ENCODE measurements at regions not wholly inside any gene's neighbourhood (a gene's known extent, or its start where the extent isn't known, plus 50 kb on each side); places are given as distances from the start of the nearest gene placed in this dataset.

GRCh38 chr7:96400518-96400917, 78.6 kb upstream of the SLC25A13 start:
- TF ChIP-seq YY1 (IDR thresholded peaks at IDR 0.05) (no peak), RAD21 (IDR thresholded peaks at IDR 0.05) (no peak), HNF4G (IDR thresholded peaks at IDR 0.05) (no peak), NR2F2 (IDR thresholded peaks at IDR 0.05) (no peak), SP1 (IDR thresholded peaks at IDR 0.05) (no peak), FOXA2 (IDR thresholded peaks at IDR 0.05) (no peak), ATF3 (IDR thresholded peaks at IDR 0.05) (no peak), ZBTB33 (IDR thresholded peaks at IDR 0.05) (no peak), HNF4A (conservative IDR thresholded peaks at IDR 0.05) (no peak), MAX (IDR thresholded peaks at IDR 0.05) (no peak), FOXA1 (IDR thresholded peaks at IDR 0.05) (no peak), GABPA (IDR thresholded peaks at IDR 0.05 in 1 of 2, conservative IDR thresholded peaks at IDR 0.05 in 1 of 2) (no peak), CTCF (IDR thresholded peaks at IDR 0.05; ENCODE audit: low read depth, low read length, missing input control) (no peak), EGR1 (IDR thresholded peaks at IDR 0.05; ENCODE audit: low read depth in 2 of 2) (no peak), JUND (IDR thresholded peaks at IDR 0.05) (no peak), TAF1 (conservative IDR thresholded peaks at IDR 0.05) (no peak), RXRA (IDR thresholded peaks at IDR 0.05) (no peak), REST (IDR thresholded peaks at IDR 0.05) (no peak)
- H3K9ac ChIP-seq (ENCODE audit: low read depth in 1 of 2, low read length in 2 of 2), result no peak overlapping the region

More at GRCh38 chr7:96400518-96400917, 78.6 kb upstream of the SLC25A13 start:
- DNase-seq (ENCODE audit: low spot score), result no peak
- Histone ChIP-seq H3K4me3 (ENCODE audit: low read depth in 1 of 3, low read length in 3 of 3) (no peak overlapping the region), H3K27me3 (ENCODE audit: control insufficient read depth in 4 of 4, insufficient read depth in 4 of 4, low read length in 3 of 4) (no peaks in the 10 kb centered on the region), H3K36me3 (ENCODE audit: control insufficient read depth in 4 of 4, insufficient read depth in 3 of 4, low read depth in 1 of 4, low read length in 3 of 4) (no peaks in the 10 kb centered on the region), H3K4me1 (ENCODE audit: control insufficient read depth in 4 of 4, insufficient read depth in 4 of 4, low read length in 3 of 4) (peaks cover 6 to 22% (median 11%) of the 10 kb centered on the region in 4 donors), H3K9me3 (ENCODE audit: control insufficient read depth in 4 of 4, low read length in 3 of 4) (no peaks in the 10 kb centered on the region), H3K27ac (ENCODE audit: low read depth in 1 of 2, low read length in 2 of 2) (no peak overlapping the region)

Measured in liver (tissue), 7 donors.